ENCODE measurements at regions not wholly inside any gene's neighbourhood (a gene's known extent, or its start where the extent isn't known, plus 50 kb on each side); places are given as distances from the start of the nearest gene placed in this dataset.

DNA sequence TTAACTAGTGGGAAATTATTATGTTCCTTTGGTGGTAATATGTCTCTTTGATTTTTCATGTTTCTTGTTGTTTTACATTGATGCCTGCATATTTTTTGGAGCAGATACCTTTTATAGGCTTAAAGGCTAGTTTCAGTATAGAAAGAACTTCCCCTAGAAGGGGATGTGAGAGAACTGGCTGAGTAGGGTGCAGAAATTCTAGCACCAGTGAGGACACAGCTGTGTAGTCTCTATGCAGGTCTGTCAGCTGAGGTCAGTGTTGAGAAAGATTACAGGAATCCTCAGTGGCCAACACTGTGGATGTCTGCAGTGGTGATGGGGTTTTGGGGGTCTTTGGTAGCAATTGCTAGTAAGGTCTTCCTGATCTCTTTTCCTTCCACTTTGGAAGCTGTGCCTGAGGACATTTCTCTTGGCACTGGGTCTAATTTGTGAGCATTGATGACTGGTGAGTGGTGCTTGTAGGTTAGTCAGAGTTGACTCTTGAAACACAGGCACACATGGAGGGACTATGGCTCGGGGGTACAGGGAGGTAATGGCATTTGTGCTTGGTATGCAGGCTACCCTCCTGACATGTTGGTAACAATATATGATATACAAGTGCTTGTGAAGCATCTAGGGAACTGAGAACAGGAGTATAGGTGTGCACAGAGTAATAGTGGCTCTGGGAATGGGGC, 221.4 kb downstream of the SPATA31D1 start:
- TF ChIP-seq NFIC (IDR thresholded peaks at IDR 0.05) (no peak), TAF1 (IDR thresholded peaks at IDR 0.05; ENCODE audit: low read depth) (no peak), RAD21 (IDR thresholded peaks at IDR 0.05; ENCODE audit: low read depth) (no peak), MAX (IDR thresholded peaks at IDR 0.05) (no peak)

GRCh38 chr9:82212885-82213284, 224.3 kb downstream of the SPATA31D1 start:
- TF ChIP-seq YY1 (IDR thresholded peaks at IDR 0.05; ENCODE audit: low read depth) (no peak), CEBPB (IDR thresholded peaks at IDR 0.05) (no peak), TAF1 (IDR thresholded peaks at IDR 0.05; ENCODE audit: low read depth) (no peak), RAD21 (IDR thresholded peaks at IDR 0.05; ENCODE audit: low read depth) (no peak), TEAD4 (IDR thresholded peaks at IDR 0.05) (no peak), ZBTB7A (IDR thresholded peaks at IDR 0.05; ENCODE audit: low read depth) (no peak), NFIC (IDR thresholded peaks at IDR 0.05) (no peak), CREB1 (IDR thresholded peaks at IDR 0.05; ENCODE audit: low read depth) (no peak), EGR1 (IDR thresholded peaks at IDR 0.05) (no peak), TCF12 (IDR thresholded peaks at IDR 0.05; ENCODE audit: low read depth) (no peak), MAX (IDR thresholded peaks at IDR 0.05) (no peak), EP300 (IDR thresholded peaks at IDR 0.05; ENCODE audit: borderline replicate concordance) (no peak), FOXM1 (IDR thresholded peaks at IDR 0.05; ENCODE audit: borderline replicate concordance, low read depth) (no peak)
- TF ChIP-seq, protein P1, sequence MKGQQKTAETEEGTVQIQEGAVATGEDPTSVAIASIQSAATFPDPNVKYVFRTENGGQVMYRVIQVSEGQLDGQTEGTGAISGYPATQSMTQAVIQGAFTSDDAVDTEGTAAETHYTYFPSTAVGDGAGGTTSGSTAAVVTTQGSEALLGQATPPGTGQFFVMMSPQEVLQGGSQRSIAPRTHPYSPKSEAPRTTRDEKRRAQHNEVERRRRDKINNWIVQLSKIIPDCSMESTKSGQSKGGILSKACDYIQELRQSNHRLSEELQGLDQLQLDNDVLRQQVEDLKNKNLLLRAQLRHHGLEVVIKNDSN (IDR thresholded peaks at IDR 0.05), result no peak
- TF ChIP-seq, protein P2, sequence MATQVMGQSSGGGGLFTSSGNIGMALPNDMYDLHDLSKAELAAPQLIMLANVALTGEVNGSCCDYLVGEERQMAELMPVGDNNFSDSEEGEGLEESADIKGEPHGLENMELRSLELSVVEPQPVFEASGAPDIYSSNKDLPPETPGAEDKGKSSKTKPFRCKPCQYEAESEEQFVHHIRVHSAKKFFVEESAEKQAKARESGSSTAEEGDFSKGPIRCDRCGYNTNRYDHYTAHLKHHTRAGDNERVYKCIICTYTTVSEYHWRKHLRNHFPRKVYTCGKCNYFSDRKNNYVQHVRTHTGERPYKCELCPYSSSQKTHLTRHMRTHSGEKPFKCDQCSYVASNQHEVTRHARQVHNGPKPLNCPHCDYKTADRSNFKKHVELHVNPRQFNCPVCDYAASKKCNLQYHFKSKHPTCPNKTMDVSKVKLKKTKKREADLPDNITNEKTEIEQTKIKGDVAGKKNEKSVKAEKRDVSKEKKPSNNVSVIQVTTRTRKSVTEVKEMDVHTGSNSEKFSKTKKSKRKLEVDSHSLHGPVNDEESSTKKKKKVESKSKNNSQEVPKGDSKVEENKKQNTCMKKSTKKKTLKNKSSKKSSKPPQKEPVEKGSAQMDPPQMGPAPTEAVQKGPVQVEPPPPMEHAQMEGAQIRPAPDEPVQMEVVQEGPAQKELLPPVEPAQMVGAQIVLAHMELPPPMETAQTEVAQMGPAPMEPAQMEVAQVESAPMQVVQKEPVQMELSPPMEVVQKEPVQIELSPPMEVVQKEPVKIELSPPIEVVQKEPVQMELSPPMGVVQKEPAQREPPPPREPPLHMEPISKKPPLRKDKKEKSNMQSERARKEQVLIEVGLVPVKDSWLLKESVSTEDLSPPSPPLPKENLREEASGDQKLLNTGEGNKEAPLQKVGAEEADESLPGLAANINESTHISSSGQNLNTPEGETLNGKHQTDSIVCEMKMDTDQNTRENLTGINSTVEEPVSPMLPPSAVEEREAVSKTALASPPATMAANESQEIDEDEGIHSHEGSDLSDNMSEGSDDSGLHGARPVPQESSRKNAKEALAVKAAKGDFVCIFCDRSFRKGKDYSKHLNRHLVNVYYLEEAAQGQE (IDR thresholded peaks at IDR 0.05; ENCODE audit: low read depth), result no peak

GRCh38 chr9:82216435-82216834, 227.9 kb downstream of the SPATA31D1 start:
- TF ChIP-seq, protein P1 (IDR thresholded peaks at IDR 0.05), result no peak
- TF ChIP-seq, protein P2 (IDR thresholded peaks at IDR 0.05; ENCODE audit: low read depth), result no peak
- TF ChIP-seq FOXM1 (IDR thresholded peaks at IDR 0.05; ENCODE audit: borderline replicate concordance, low read depth), result no peak
- TF ChIP-seq MAX (IDR thresholded peaks at IDR 0.05), result no peak
- no peak for TF ChIP-seq EGR1 (IDR thresholded peaks at IDR 0.05)

GRCh38 chr9:82223442-82223841, 234.9 kb downstream of the SPATA31D1 start:
- TF ChIP-seq TAF1 (IDR thresholded peaks at IDR 0.05; ENCODE audit: low read depth) (no peak), FOXM1 (IDR thresholded peaks at IDR 0.05; ENCODE audit: borderline replicate concordance, low read depth) (no peak), MAX (IDR thresholded peaks at IDR 0.05) (no peak), TCF12 (IDR thresholded peaks at IDR 0.05; ENCODE audit: low read depth) (no peak), ZBTB7A (IDR thresholded peaks at IDR 0.05; ENCODE audit: low read depth) (no peak), YY1 (IDR thresholded peaks at IDR 0.05; ENCODE audit: low read depth) (no peak), CEBPB (IDR thresholded peaks at IDR 0.05) (no peak), EP300 (IDR thresholded peaks at IDR 0.05; ENCODE audit: borderline replicate concordance) (no peak), NFIC (IDR thresholded peaks at IDR 0.05) (no peak), RAD21 (IDR thresholded peaks at IDR 0.05; ENCODE audit: low read depth) (no peak), CREB1 (IDR thresholded peaks at IDR 0.05; ENCODE audit: low read depth) (no peak), EGR1 (IDR thresholded peaks at IDR 0.05) (no peak), TEAD4 (IDR thresholded peaks at IDR 0.05) (no peak)
- TF ChIP-seq, protein P1 (IDR thresholded peaks at IDR 0.05), result no peak
- TF ChIP-seq, protein P2 (IDR thresholded peaks at IDR 0.05; ENCODE audit: low read depth), result no peak

Data from Ishikawa (cell line).